DOHH2 (cell line): ENCODE measurements at regions not wholly inside any gene's neighbourhood (a gene's known extent, or its start where the extent isn't known, plus 50 kb on each side); places are given as distances from the start of the nearest gene placed in this dataset.

Source experiments
- CTCF ChIP-seq: fragments of 200-600 bp; sonication (generic); IDR thresholded peaks from one replicate; pipeline ENCODE4 v1.5.1; 2014; ENCODE audit warnings: antibody characterized with exemption, mild to moderate bottlenecking, low read depth, low read length; ENCODE audit not compliant: poor library complexity, severe bottlenecking
- EZH2phosphoT487 ChIP-seq: fragments of 200-600 bp; sonication (generic); IDR thresholded peaks from 2 replicates; pipeline ENCODE4 v1.6.1; 2017; ENCODE audit warnings: borderline replicate concordance, mild to moderate bottlenecking, antibody characterized with exemption, low read length, moderate library complexity, mixed read lengths

- TF ChIP-seq EZH2phosphoT487 (no peak), CTCF (no peak)
Observed at GRCh38 chr10:110432084-110432483, 65.6 kb upstream of the DUSP5 start.
